Kidney (tissue), 13 donors: ENCODE measurements at regions not wholly inside any gene's neighbourhood (a gene's known extent, or its start where the extent isn't known, plus 50 kb on each side); places are given as distances from the start of the nearest gene placed in this dataset.

Experiments
- DNase-seq, 5 donors: peaks; one replicate each; pipeline ENCODE4 v3.0.0-alpha.2; 2013 to 2020
- FAIRE-seq: peaks from 2 replicates; lab custom pipeline; 2012; peaks lifted over from hg19 to GRCh38; lab: Jason Lieb, UNC
- H3K27ac ChIP-seq, 2 donors: one replicate each; pipeline ENCODE4 v1.7.0; 2013; ENCODE audit warnings: low read depth in 2 of 2, low read length in 2 of 2, inconsistent platforms in 1 of 2
- H3K27me3 ChIP-seq: one replicate; pipeline ENCODE4 v1.7.1; 2013; ENCODE audit warnings: low read length, inconsistent platforms; ENCODE audit not compliant: control insufficient read depth, insufficient read depth
- H3K36me3 ChIP-seq, 3 donors: one replicate each; pipeline versions ENCODE4 v1.7.0 to v1.7.1; 2013; ENCODE audit warnings: low read length in 3 of 3, control low read depth in 1 of 3, inconsistent platforms in 1 of 3; ENCODE audit not compliant: insufficient read depth in 3 of 3, control insufficient read depth in 2 of 3
- H3K4me1 ChIP-seq, 3 donors: one replicate each; pipeline versions ENCODE4 v1.7.0 to v1.7.1; 2013; ENCODE audit warnings: low read length in 3 of 3, inconsistent platforms in 1 of 3, low read depth in 1 of 3; ENCODE audit not compliant: control insufficient read depth in 2 of 3, insufficient read depth in 2 of 3
- H3K4me3 ChIP-seq, 3 donors: one replicate each; pipeline versions ENCODE4 v1.7.0 to v1.8.1; 2013; ENCODE audit warnings: low read length in 3 of 3, control low read depth in 1 of 3, inconsistent platforms in 1 of 3
- H3K9ac ChIP-seq, 3 donors: one replicate each; pipeline versions ENCODE4 v1.7.0 to v1.7.1; 2013; ENCODE audit warnings: low read length in 3 of 3, control low read depth in 1 of 3, inconsistent platforms in 1 of 3
- H3K9me3 ChIP-seq, 3 donors: one replicate each; pipeline versions ENCODE4 v1.7.0 to v1.7.1; 2013; ENCODE audit warnings: low read length in 3 of 3, control low read depth in 1 of 3, inconsistent platforms in 1 of 3; ENCODE audit not compliant: control insufficient read depth in 2 of 3, insufficient read depth in 1 of 3
- CTCF ChIP-seq: IDR thresholded peaks from 3 replicates; pipeline ENCODE4 v1.5.1; 2012; ENCODE audit warnings: mild to moderate bottlenecking, moderate library complexity, borderline replicate concordance; ENCODE audit not compliant: insufficient read depth; ENCODE audit errors: extremely low read depth
- intact Hi-C: fragments of 100-400 bp; cut with DNase I; formaldehyde crosslinking; loops from one replicate; pipeline ENCODE4 v1.11.1; 2022
- donor health status: control.
- donor health status: control.
- donor health status: control.
- donor health status: control.
- donor health status: control.
- donor health status: DM: yes; HTN: yes; CAD: no.
- donor health status: Normal renal cell carcinoma (clear cell type).

- Histone ChIP-seq H3K4me3 (no peak overlapping the region), H3K27me3 (no peaks in the 10 kb centered on the region), H3K27ac (no peak overlapping the region), H3K36me3 (no peaks in the 10 kb centered on the region), H3K9ac (no peak overlapping the region), H3K9me3 (no peaks in the 10 kb centered on the region), H3K4me1 (peaks cover 0 to 5% (median 2%) of the 10 kb centered on the region in 3 donors)
- intact Hi-C loops = no loop called here
- no peak for TF ChIP-seq CTCF
- no peak for DNase-seq
- FAIRE-seq = no peak
Measured at GRCh38 chr12:67594888-67595287, 53.7 kb upstream of the DYRK2 start.

DNA sequence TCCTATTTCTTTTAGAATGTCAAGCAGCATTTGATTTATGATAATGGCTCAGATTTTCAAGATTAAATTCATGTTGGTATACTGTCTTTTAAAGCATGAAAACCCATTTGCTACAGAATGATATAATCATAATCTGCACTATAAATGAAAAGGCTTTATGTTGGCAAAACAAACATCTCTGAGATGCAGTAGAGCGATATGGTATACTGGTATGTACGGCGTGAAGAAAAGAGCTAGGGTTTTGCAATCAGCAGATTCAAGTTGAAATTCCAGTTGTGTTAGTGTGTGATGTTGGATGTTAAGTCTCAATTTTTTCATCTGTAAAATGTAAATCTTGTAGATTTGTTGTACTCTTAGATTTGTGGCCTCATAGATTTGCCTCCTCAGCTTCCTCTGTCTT is 53.2 kb upstream of the DYRK2 start:
- Histone ChIP-seq H3K9ac (no peak overlapping the region), H3K4me1 (peaks cover 0 to 5% (median 2%) of the 10 kb centered on the region in 3 donors), H3K4me3 (no peak overlapping the region), H3K9me3 (no peaks in the 10 kb centered on the region), H3K27ac (no peak overlapping the region), H3K36me3 (no peaks in the 10 kb centered on the region), H3K27me3 (no peaks in the 10 kb centered on the region)
- FAIRE-seq = no peak
- intact Hi-C loops = no loop called here
- TF ChIP-seq CTCF = no peak
- DNase-seq = no peak

DNA sequence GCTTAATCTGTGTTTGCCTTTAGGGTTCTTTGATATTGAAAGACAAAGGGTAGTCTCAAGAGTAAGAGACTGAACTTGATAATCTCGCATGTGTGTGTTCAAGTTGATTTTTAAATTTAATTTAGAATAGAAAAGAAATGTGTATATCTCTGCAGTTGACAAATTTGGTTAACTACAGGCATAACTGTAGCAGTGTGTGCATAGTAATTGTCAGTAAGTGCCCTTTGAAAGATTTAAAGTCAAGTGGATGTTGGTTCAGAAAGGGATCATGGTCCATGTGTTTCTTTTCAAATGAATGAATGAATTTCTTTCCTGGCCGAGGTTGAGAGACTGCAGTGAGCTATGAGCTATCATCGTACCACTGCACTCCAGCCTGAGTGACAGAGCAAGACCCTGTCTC is 49.9 kb upstream of the DYRK2 start:
- H3K4me3 ChIP-seq = no peak overlapping the region
- no peak overlapping the region for H3K27ac ChIP-seq
- no peak for TF ChIP-seq CTCF
- DNase-seq (no peak), FAIRE-seq (no peak)
- no peaks in the 10 kb centered on the region for H3K36me3 ChIP-seq
- H3K9me3 ChIP-seq = no peaks in the 10 kb centered on the region
- intact Hi-C loops = no loop called here
- H3K9ac ChIP-seq = no peak overlapping the region
- H3K27me3 ChIP-seq = no peaks in the 10 kb centered on the region
- peaks cover 0 to 2% (median 0%) of the 10 kb centered on the region in 3 donors for H3K4me1 ChIP-seq
